Loucy (cell line): ENCODE measurements at regions not wholly inside any gene's neighbourhood (a gene's known extent, or its start where the extent isn't known, plus 50 kb on each side); places are given as distances from the start of the nearest gene placed in this dataset.

ENCODE experiments used
- H2AFZ ChIP-seq: fragments of 200-600 bp; sonication (generic); 2 replicates; pipeline ENCODE4 v1.6.0; 2016; ENCODE audit warnings: antibody characterized with exemption, mild to moderate bottlenecking, low read length, moderate library complexity
- H3F3A ChIP-seq: fragments of 200-600 bp; 2 replicates; pipeline ENCODE4 v1.6.0; 2016; ENCODE audit warnings: antibody characterized with exemption, low read depth, mild to moderate bottlenecking
- H3K27me3 ChIP-seq: fragments of 200-600 bp; sonication (generic); 2 replicates; pipeline ENCODE4 v1.6.1; 2014; ENCODE audit warnings: low read length, mild to moderate bottlenecking; ENCODE audit not compliant: insufficient read depth, poor library complexity, severe bottlenecking
- H3K36me3 ChIP-seq: fragments of 200-600 bp; sonication (generic); 2 replicates; pipeline ENCODE4 v1.6.1; 2016; ENCODE audit warnings: low read length; ENCODE audit not compliant: insufficient read depth
- H3K4me1 ChIP-seq: fragments of 200-600 bp; sonication (generic); 2 replicates; pipeline ENCODE4 v1.5.1; 2014; ENCODE audit warnings: low read length, mild to moderate bottlenecking; ENCODE audit not compliant: insufficient read depth, poor library complexity, severe bottlenecking
- H3K4me2 ChIP-seq: fragments of 200-600 bp; sonication (generic); 2 replicates; pipeline ENCODE4 v1.6.0; 2014; ENCODE audit warnings: antibody characterized with exemption, low read length, low read depth, mild to moderate bottlenecking; ENCODE audit not compliant: poor library complexity, severe bottlenecking
- H3K4me3 ChIP-seq: fragments of 200-600 bp; sonication (generic); 2 replicates; pipeline ENCODE4 v1.5.1; 2014; ENCODE audit warnings: low read length, mild to moderate bottlenecking, mixed read lengths; ENCODE audit not compliant: poor library complexity, severe bottlenecking
- H3K79me2 ChIP-seq: fragments of 200-600 bp; sonication (generic); 2 replicates; pipeline ENCODE4 v1.6.1; 2014; ENCODE audit warnings: low read length; ENCODE audit not compliant: insufficient read depth
- H3K9ac ChIP-seq: fragments of 200-600 bp; sonication (generic); 2 replicates; pipeline ENCODE4 v1.6.0; 2014; ENCODE audit warnings: mild to moderate bottlenecking, low read depth, low read length, moderate library complexity; ENCODE audit not compliant: poor library complexity, severe bottlenecking
- H3K9me2 ChIP-seq: fragments of 200-600 bp; sonication (generic); replicated peaks from 2 replicates; pipeline ENCODE4 v1.6.1; 2016; ENCODE audit warnings: low read depth, low read length, mixed read lengths
- H3K9me3 ChIP-seq: fragments of 200-600 bp; sonication (generic); 2 replicates; pipeline ENCODE4 v1.6.1; 2014; ENCODE audit warnings: mild to moderate bottlenecking, antibody characterized with exemption, low read length, low read depth; ENCODE audit not compliant: insufficient read depth
- H4K20me1 ChIP-seq: fragments of 200-600 bp; sonication (generic); 2 replicates; pipeline ENCODE4 v1.6.0; 2014; ENCODE audit warnings: antibody characterized with exemption, low read length, mild to moderate bottlenecking; ENCODE audit not compliant: insufficient read depth, poor library complexity, severe bottlenecking
- EZH2phosphoT487 ChIP-seq: fragments of 200-600 bp; IDR thresholded peaks from 2 replicates; pipeline ENCODE4 v1.6.1; 2018; ENCODE audit warnings: antibody characterized with exemption, mild to moderate bottlenecking, moderate library complexity, borderline replicate concordance
- TF ChIP-seq, protein P1 (sequence below): fragments of 200-600 bp; sonication (generic); conservative IDR thresholded peaks from 2 replicates; pipeline ENCODE4 v1.5.1; 2014; ENCODE audit warnings: mild to moderate bottlenecking, antibody characterized with exemption, low read length

DNA sequence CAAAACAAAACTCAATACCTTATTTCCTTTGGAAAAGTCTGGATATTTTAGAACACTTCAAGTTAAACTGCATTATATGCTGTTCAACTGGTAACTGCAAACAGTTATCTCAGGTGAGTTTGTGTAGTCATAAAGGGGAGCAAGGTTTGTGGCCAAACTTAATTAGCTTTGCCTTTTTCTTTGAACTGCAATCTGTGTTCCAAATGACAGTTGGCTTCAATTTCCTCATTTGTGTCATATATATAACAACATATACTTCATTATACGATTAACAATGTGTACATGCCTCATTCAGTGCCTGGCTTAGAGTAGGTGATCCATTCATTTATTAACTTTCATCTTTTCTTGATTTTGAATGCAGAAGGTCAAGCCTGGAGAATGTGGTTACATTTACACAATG, 55.8 kb downstream of the KCNE4 start:
- no peaks in the 10 kb centered on the region for H3F3A ChIP-seq
- H2AFZ ChIP-seq = no peak overlapping the region
- H3K9me2 ChIP-seq = no peaks in the 10 kb centered on the region
- TF ChIP-seq, protein P1, sequence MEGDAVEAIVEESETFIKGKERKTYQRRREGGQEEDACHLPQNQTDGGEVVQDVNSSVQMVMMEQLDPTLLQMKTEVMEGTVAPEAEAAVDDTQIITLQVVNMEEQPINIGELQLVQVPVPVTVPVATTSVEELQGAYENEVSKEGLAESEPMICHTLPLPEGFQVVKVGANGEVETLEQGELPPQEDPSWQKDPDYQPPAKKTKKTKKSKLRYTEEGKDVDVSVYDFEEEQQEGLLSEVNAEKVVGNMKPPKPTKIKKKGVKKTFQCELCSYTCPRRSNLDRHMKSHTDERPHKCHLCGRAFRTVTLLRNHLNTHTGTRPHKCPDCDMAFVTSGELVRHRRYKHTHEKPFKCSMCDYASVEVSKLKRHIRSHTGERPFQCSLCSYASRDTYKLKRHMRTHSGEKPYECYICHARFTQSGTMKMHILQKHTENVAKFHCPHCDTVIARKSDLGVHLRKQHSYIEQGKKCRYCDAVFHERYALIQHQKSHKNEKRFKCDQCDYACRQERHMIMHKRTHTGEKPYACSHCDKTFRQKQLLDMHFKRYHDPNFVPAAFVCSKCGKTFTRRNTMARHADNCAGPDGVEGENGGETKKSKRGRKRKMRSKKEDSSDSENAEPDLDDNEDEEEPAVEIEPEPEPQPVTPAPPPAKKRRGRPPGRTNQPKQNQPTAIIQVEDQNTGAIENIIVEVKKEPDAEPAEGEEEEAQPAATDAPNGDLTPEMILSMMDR = no peak
- TF ChIP-seq EZH2phosphoT487 = no peak
- H3K4me1 ChIP-seq = peaks cover 21% of the 10 kb centered on the region
- no peaks in the 10 kb centered on the region for H4K20me1 ChIP-seq
- no peak overlapping the region for H3K9ac ChIP-seq
- H3K4me3 ChIP-seq = no peak overlapping the region
- H3K36me3 ChIP-seq = no peaks in the 10 kb centered on the region
- H3K79me2 ChIP-seq = no peaks in the 10 kb centered on the region
- H3K4me2 ChIP-seq = no peak overlapping the region
- no peaks in the 10 kb centered on the region for H3K9me3 ChIP-seq
- no peaks in the 10 kb centered on the region for H3K27me3 ChIP-seq

DNA sequence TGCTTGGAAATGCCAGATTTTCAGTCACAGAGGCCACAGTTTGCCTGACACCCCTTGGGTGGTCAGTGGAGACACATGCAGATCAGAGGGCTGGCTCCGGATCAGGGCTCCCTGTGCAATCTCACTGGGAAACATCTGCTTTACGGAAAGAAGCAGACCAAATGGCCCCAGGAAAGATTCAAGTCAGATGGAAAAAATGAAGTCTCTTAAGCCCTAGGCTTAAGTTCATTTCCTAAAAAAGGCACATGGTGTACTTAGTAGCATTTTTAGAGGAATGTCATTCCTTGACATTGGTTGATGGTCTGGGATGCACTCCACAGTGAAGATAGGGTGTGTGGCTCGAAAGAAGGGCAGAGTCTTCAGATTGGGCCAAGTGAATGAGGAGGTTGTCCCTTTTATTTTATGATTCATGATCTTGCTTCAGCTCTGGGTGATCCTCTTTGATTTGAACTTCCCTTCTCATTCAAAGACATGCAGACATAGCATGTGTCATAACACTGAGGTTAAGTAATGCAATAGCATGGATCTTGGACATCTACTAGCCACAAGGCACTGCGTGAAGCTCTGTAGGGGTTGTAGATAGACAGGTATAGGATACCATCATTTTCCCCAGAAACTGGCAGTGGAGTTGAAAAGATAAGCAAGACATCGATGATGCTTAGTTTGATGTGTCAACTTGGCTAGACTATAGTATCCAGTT, 56.5 kb downstream of the KCNE4 start:
- TF ChIP-seq, protein P1 = no peak
- TF ChIP-seq EZH2phosphoT487 = no peak
- Histone ChIP-seq H2AFZ (no peak overlapping the region), H3K4me3 (no peak overlapping the region), H3K4me1 (peaks cover 24% of the 10 kb centered on the region), H3K9me3 (no peaks in the 10 kb centered on the region), H3K9me2 (no peaks in the 10 kb centered on the region), H3K79me2 (no peaks in the 10 kb centered on the region), H3K27me3 (no peaks in the 10 kb centered on the region), H4K20me1 (no peaks in the 10 kb centered on the region), H3K9ac (no peak overlapping the region), H3K36me3 (no peaks in the 10 kb centered on the region), H3F3A (no peaks in the 10 kb centered on the region), H3K4me2 (no peak overlapping the region)

DNA sequence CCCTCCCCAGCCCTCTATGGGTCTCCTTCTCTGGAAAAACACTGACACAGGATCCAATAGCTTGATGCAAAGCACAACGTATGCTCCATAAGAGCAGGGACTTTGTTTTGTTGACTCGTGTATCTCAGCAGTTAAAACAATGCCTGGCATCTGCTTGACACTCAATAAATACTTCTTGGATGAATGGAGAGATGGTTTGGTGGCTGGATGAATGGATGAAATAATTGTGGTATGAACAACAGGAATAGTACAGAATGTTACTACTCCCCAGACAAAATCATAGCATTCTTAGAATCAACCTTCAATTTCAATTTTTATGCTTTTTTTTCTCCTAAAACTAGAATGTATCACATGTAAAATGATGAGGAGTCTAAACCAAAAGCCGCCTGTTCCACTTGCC, 57.4 kb downstream of the KCNE4 start:
- Histone ChIP-seq H3K27me3 (no peaks in the 10 kb centered on the region), H3K4me2 (no peak overlapping the region), H3K4me1 (peaks cover 19% of the 10 kb centered on the region), H4K20me1 (no peaks in the 10 kb centered on the region), H3F3A (no peaks in the 10 kb centered on the region), H3K9me3 (no peaks in the 10 kb centered on the region), H3K36me3 (no peaks in the 10 kb centered on the region), H2AFZ (no peak overlapping the region), H3K9ac (no peak overlapping the region), H3K9me2 (no peaks in the 10 kb centered on the region), H3K4me3 (no peak overlapping the region), H3K79me2 (no peaks in the 10 kb centered on the region)
- no peak for TF ChIP-seq EZH2phosphoT487
- TF ChIP-seq, protein P1 = no peak
